Esophagus (tissue), 2 donors: ENCODE measurements at regions not wholly inside any gene's neighbourhood (a gene's known extent, or its start where the extent isn't known, plus 50 kb on each side); places are given as distances from the start of the nearest gene placed in this dataset.

Source experiments
- H3K27ac ChIP-seq, 2 donors: one replicate each; pipeline ENCODE4 v1.5.1; 2013; ENCODE audit warnings: low read depth in 2 of 2, mild to moderate bottlenecking in 2 of 2, inconsistent platforms in 1 of 2, low read length in 1 of 2, moderate library complexity in 1 of 2
- H3K27me3 ChIP-seq, 2 donors: one replicate each; pipeline ENCODE4 v1.6.1; 2013; ENCODE audit warnings: low read length in 2 of 2, control low read depth in 1 of 2, mild to moderate bottlenecking in 1 of 2; ENCODE audit not compliant: insufficient read depth in 2 of 2, control insufficient read depth in 1 of 2
- H3K36me3 ChIP-seq, 2 donors: one replicate each; pipeline ENCODE4 v1.6.1; 2013; ENCODE audit warnings: low read length in 1 of 2; ENCODE audit not compliant: control insufficient read depth in 2 of 2, insufficient read depth in 2 of 2
- H3K4me1 ChIP-seq, 2 donors: one replicate each; pipeline ENCODE4 v1.6.1; 2013; ENCODE audit warnings: low read length in 1 of 2; ENCODE audit not compliant: control insufficient read depth in 2 of 2, insufficient read depth in 2 of 2
- H3K4me3 ChIP-seq, 2 donors: one replicate each; pipeline ENCODE4 v1.5.1; 2013; ENCODE audit warnings: low read length in 2 of 2, mild to moderate bottlenecking in 2 of 2, low read depth in 1 of 2, moderate library complexity in 1 of 2
- H3K9me3 ChIP-seq, 2 donors: one replicate each; pipeline ENCODE4 v1.6.1; 2013; ENCODE audit warnings: mild to moderate bottlenecking in 2 of 2, low read depth in 1 of 2, low read length in 1 of 2, moderate library complexity in 1 of 2; ENCODE audit not compliant: control insufficient read depth in 2 of 2, insufficient read depth in 1 of 2
- WGBS, 2 donors: extraction: QIAGEN DNeasy Blood & Tissue Kit; methylation state at CpG; one replicate each; pipeline ENCODE4 v1.1.7; 2013; 5-methylcytosine and 5-hydroxymethylcytosine counted together
- donor health status: healthy with polysubstance abuse.
- donor health status: Bipolar disorder and iron deficiency.

DNA sequence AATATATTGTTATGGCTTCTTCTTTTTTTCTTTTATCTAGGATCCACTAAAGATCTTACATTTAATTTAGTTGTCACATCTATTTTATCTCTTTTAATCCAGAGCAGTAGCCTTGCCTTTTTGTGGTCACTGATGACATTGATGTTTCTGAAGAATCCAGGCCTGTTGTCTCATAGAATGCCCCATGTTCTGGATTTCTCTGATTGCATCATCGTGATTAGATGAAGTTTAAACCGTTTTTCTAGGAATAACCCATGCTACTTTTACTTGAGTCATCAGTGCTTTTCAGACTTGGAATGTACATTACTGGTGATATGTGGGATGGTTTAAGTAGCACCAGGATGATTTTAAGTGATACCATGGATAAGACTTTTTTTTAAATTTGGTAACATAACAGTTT, 106.4 kb upstream of the CES5A start:
- Histone ChIP-seq H3K27ac (no peak overlapping the region), H3K9me3 (no peaks in the 10 kb centered on the region), H3K27me3 (no peaks in the 10 kb centered on the region), H3K4me1 (no peaks in the 10 kb centered on the region), H3K36me3 (no peaks in the 10 kb centered on the region), H3K4me3 (no peak overlapping the region)
- WGBS, 2 donors, result 71 to 76% methylated on average over 2 of the region's 2 CpGs

GRCh38 chr16:55976815-55977214, 101.6 kb upstream of the CES5A start:
- Histone ChIP-seq H3K27ac (no peak overlapping the region), H3K4me3 (no peak overlapping the region), H3K4me1 (peaks cover 4% of the 10 kb centered on the region in 2 donors), H3K9me3 (no peaks in the 10 kb centered on the region), H3K36me3 (no peaks in the 10 kb centered on the region), H3K27me3 (no peaks in the 10 kb centered on the region)
- WGBS, 2 donors, result 37 to 40% methylated on average over 2 of the region's 2 CpGs

DNA sequence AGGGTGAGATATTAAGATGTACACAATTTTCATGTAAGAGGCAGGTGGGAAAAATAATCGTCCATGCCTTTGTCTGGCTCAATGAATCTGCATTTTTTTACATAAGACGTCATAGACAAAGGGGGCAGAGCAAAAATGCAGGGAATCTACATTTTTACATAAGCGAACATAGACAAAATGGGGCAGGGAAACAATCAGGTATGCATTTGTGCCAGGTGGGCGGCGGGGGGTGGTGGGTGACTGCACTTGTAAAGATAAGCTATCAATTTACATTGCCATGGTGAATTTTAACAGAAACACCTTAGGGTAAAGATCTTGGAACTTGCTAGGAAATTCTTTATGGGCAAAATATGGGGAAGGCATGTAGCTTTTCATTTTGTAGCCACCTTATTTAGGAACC, 96.3 kb upstream of the CES5A start:
- Histone ChIP-seq H3K9me3 (no peaks in the 10 kb centered on the region), H3K4me1 (peaks cover 4 to 8% of the 10 kb centered on the region in 2 donors), H3K27ac (no peak overlapping the region), H3K4me3 (no peak overlapping the region), H3K36me3 (no peaks in the 10 kb centered on the region), H3K27me3 (no peaks in the 10 kb centered on the region)
- WGBS, 2 donors, result 72 to 86% methylated on average over 5 of the region's 5 CpGs

DNA sequence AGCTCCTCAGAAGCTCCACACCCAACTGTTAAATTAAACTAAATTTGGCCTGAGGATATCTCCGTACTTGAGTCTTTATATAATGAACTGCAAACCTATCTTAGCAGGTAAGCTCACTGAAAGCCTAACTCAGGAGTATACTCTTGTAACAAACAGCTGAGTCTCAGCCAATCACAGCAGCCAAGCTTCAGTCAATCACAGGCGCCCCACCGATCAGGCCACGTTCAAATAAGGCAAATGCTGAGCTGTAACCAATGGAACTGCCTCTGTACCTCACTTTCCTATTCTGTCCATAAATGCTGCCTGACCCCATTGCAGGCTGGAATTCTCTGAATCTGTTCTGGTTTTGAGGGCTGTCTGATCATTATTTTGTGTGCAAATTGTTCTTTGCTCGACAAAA, 93.0 kb upstream of the CES5A start:
- H3K9me3 ChIP-seq, result no peaks in the 10 kb centered on the region
- H3K27ac ChIP-seq, result no peak overlapping the region
- WGBS, 2 donors, result 35 to 50% methylated on average over 5 of the region's 5 CpGs
- H3K4me3 ChIP-seq, result no peak overlapping the region
- H3K36me3 ChIP-seq, result no peaks in the 10 kb centered on the region
- H3K4me1 ChIP-seq, result peaks cover 4 to 16% of the 10 kb centered on the region in 2 donors
- H3K27me3 ChIP-seq, result no peaks in the 10 kb centered on the region

GRCh38 chr16:55964923-55965475, 89.8 kb upstream of the CES5A start:
- Histone ChIP-seq H3K27ac (peak overlapping the region; percentile 51 to 56), H3K4me1 (peaks cover 0 to 14% of the 10 kb centered on the region in 2 donors), H3K27me3 (no peaks in the 10 kb centered on the region), H3K9me3 (no peaks in the 10 kb centered on the region), H3K4me3 (no peak overlapping the region), H3K36me3 (no peaks in the 10 kb centered on the region)
- 48 to 71% methylated on average over 4 of the region's 4 CpGs for WGBS, 2 donors

GRCh38 chr16:55955845-55956244, 80.7 kb upstream of the CES5A start:
- no peaks in the 10 kb centered on the region for H3K4me1 ChIP-seq
- WGBS, 2 donors, result 53 to 69% methylated on average over 5 of the region's 5 CpGs
- H3K4me3 ChIP-seq, result no peak overlapping the region
- H3K27ac ChIP-seq, result no peak overlapping the region
- H3K27me3 ChIP-seq, result no peaks in the 10 kb centered on the region
- H3K9me3 ChIP-seq, result no peaks in the 10 kb centered on the region
- no peaks in the 10 kb centered on the region for H3K36me3 ChIP-seq

DNA sequence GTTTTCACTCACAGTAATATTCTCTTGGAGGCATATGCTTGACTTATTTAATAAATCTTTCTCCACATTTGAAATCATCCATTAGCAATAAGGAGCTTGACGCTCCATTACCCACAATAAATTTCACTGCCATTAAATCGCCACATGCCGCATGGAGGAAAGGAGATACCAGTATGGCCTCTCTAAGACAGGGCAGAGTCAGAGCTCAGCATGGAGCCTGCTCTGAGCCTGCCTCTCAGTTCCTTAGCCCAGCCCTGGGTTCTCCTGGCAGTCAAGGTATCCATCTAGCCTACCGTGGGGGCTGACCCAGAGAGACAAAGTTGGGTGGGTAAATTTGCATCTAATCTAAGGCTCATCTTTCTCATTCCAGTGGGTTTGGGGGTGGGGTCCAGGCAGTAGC, 80.3 kb upstream of the CES5A start:
- Histone ChIP-seq H3K36me3 (no peaks in the 10 kb centered on the region), H3K4me1 (no peaks in the 10 kb centered on the region), H3K27me3 (no peaks in the 10 kb centered on the region), H3K9me3 (no peaks in the 10 kb centered on the region), H3K27ac (no peak overlapping the region), H3K4me3 (no peak overlapping the region)
- 87 to 90% methylated on average over 4 of the region's 4 CpGs for WGBS, 2 donors

GRCh38 chr16:55954906-55955305, 79.7 kb upstream of the CES5A start:
- H3K4me1 ChIP-seq, result no peaks in the 10 kb centered on the region
- WGBS, 2 donors, result 49% methylated on average over 2 of the region's 2 CpGs
- H3K9me3 ChIP-seq, result no peaks in the 10 kb centered on the region
- H3K36me3 ChIP-seq, result no peaks in the 10 kb centered on the region
- no peak overlapping the region for H3K27ac ChIP-seq
- no peak overlapping the region for H3K4me3 ChIP-seq
- no peaks in the 10 kb centered on the region for H3K27me3 ChIP-seq

GRCh38 chr16:55949518-55949917, 74.3 kb upstream of the CES5A start:
- Histone ChIP-seq H3K36me3 (no peaks in the 10 kb centered on the region), H3K27me3 (no peaks in the 10 kb centered on the region), H3K4me3 (no peak overlapping the region), H3K4me1 (no peaks in the 10 kb centered on the region), H3K27ac (no peak overlapping the region), H3K9me3 (no peaks in the 10 kb centered on the region)
- WGBS, 2 donors, result 23 to 41% methylated on average over 1 of the region's 1 CpG

- Histone ChIP-seq H3K4me1 (no peaks in the 10 kb centered on the region), H3K27ac (no peak overlapping the region), H3K4me3 (no peak overlapping the region), H3K27me3 (no peaks in the 10 kb centered on the region), H3K36me3 (no peaks in the 10 kb centered on the region), H3K9me3 (no peaks in the 10 kb centered on the region)
- WGBS, 2 donors, result 29 to 31% methylated on average over 6 of the region's 6 CpGs
Observed at GRCh38 chr16:55948230-55948629, 73.1 kb upstream of the CES5A start.
